SIG-M5 treated with dmso at 0.1 percent for 504 hours (cell line): ENCODE measurements at regions not wholly inside any gene's neighbourhood (a gene's known extent, or its start where the extent isn't known, plus 50 kb on each side); places are given as distances from the start of the nearest gene placed in this dataset.
"Not testable (repeated sequence)": the region's sequence is repeated elsewhere in the genome, so short reads cannot be mapped to it uniquely, and the experiment has no call there.

Experiments used
- DNase-seq: peaks from one replicate; lab custom pipeline; 2025; ENCODE audit not compliant: unreplicated experiment; lab: John Stamatoyannopoulos, UW

GRCh38 chr1:112093372-112093694, 103.9 kb upstream of the KCND3 start:
- no peak for DNase-seq

GRCh38 chr1:112099979-112100378, 110.5 kb upstream of the KCND3 start:
- no peak for DNase-seq

GRCh38 chr1:112105557-112105956, 116.1 kb upstream of the KCND3 start:
- DNase-seq, result no peak

- DNase-seq, result no peak
These were observed 120.6 kb upstream of the KCND3 start for GRCh38 chr1:112110031-112110430.

GRCh38 chr1:112111734-112112133, 122.3 kb upstream of the KCND3 start:
- DNase-seq, result no peak

GRCh38 chr1:112114540-112114939, 125.1 kb upstream of the KCND3 start:
- no peak for DNase-seq

GRCh38 chr1:112126598-112126997, 137.1 kb upstream of the KCND3 start:
- DNase-seq, result no peak

- DNase-seq, result not testable (repeated sequence)
These were observed 138.1 kb upstream of the KCND3 start for GRCh38 chr1:112127606-112128005.

GRCh38 chr1:112133487-112133886, 144.0 kb upstream of the KCND3 start:
- no peak for DNase-seq

GRCh38 chr1:112140743-112141142, 151.3 kb upstream of the KCND3 start:
- no peak for DNase-seq

- no peak for DNase-seq
These were observed 151.8 kb upstream of the KCND3 start for GRCh38 chr1:112141301-112141700.

- no peak for DNase-seq
These were observed 152.5 kb upstream of the KCND3 start for GRCh38 chr1:112141923-112142322.

GRCh38 chr1:112143871-112144441, 154.5 kb upstream of the KCND3 start:
- no peak for DNase-seq

GRCh38 chr1:112144733-112145426, 155.4 kb upstream of the KCND3 start:
- no peak for DNase-seq

- no peak for DNase-seq
These were observed 156.8 kb upstream of the KCND3 start for GRCh38 chr1:112146201-112146715.

- not testable (repeated sequence) for DNase-seq
These were observed 170.7 kb upstream of the KCND3 start for GRCh38 chr1:112160214-112160613.

GRCh38 chr1:112165375-112165774, 175.9 kb upstream of the KCND3 start:
- no peak for DNase-seq

GRCh38 chr1:112169517-112169916, 180.0 kb upstream of the KCND3 start:
- DNase-seq, result peak; percentile 20

GRCh38 chr1:112172294-112172882, 182.9 kb upstream of the KCND3 start:
- peak; percentile 40 for DNase-seq

- no peak for DNase-seq
These were observed 187.8 kb upstream of the KCND3 start for GRCh38 chr1:112177314-112177713.

- DNase-seq, result no peak
These were observed 199.1 kb upstream of the KCND3 start for GRCh38 chr1:112188611-112189010.

- no peak for DNase-seq
These were observed 199.9 kb upstream of the CTTNBP2NL start for GRCh38 chr1:112196008-112196588.
